ENCODE measurements at regions not wholly inside any gene's neighbourhood (a gene's known extent, or its start where the extent isn't known, plus 50 kb on each side); places are given as distances from the start of the nearest gene placed in this dataset.
"Not testable (repeated sequence)": the region's sequence is repeated elsewhere in the genome, so short reads cannot be mapped to it uniquely, and the experiment has no call there.

GRCh38 chr6:150456466-150456865 is 87.7 kb downstream of the IYD start:
- DNase-seq (ENCODE audit: low spot score): no peak

- no peak for DNase-seq (ENCODE audit: low spot score)
Observed at GRCh38 chr6:150456902-150457643, 88.3 kb downstream of the IYD start.

- no peak for DNase-seq (ENCODE audit: low spot score)
Observed at GRCh38 chr6:150458579-150458978, 89.8 kb downstream of the IYD start.

GRCh38 chr6:150463852-150464251 is 95.0 kb downstream of the IYD start:
- DNase-seq (ENCODE audit: low spot score): no peak

DNA sequence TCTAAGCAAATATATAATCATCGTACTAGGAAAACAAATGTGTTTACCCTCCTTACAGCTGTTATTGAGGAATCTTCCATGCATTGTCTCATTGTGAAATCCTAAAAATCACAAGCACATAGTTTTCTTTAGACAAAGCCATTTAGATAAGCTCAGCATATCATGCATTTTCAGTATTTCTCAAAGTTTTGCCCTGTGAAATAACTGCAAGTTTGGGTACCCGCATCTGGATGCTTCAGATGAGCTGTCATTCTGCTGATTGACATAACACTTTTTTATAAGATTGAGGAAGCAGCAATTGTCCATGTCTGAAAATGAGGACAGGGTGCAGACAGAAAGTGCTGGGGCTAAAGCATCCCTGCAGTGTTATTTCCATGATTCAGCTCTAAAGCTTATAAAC is 96.2 kb downstream of the IYD start:
- no peak for DNase-seq (ENCODE audit: low spot score)

DNA sequence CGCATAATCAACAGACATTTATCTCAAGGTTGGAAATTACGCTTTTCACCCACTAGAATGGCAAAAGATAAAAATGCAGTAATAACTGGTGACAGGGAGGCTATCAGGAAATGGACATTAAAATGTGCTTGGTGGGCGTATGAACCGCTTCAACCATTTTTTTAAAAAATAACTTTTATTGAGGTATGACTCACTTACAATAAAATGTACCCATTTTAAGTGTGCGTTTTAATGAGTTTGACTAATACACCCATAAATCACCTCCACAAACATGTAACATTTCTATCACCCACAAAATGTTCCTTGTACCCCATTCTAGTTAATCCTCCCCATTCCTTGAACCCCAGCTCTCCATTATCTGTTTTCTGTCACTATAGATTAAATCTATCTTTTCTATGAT is 96.8 kb downstream of the IYD start:
- no peak for DNase-seq (ENCODE audit: low spot score)

DNA sequence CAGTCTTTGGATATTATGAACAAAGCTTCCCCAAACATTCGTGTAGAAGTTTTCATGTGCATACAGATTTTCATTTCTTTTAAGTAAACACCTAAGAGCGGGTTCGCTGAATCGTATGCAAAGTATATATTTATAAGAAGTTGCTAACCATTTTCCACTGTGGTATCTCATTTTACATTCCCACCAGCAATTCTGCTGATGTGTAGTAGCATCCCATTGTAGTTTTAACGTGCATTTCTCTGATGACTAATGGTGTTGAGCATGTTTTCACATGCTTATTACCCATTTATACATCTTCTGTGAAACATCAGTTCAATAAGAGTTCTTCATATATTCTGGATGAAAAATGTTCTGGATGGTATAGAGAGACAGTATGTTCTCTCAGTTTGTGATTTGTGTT is 97.4 kb downstream of the IYD start:
- DNase-seq (ENCODE audit: low spot score): no peak

- no peak for DNase-seq (ENCODE audit: low spot score)
Observed at GRCh38 chr6:150470131-150470530, 101.3 kb downstream of the IYD start.

DNA sequence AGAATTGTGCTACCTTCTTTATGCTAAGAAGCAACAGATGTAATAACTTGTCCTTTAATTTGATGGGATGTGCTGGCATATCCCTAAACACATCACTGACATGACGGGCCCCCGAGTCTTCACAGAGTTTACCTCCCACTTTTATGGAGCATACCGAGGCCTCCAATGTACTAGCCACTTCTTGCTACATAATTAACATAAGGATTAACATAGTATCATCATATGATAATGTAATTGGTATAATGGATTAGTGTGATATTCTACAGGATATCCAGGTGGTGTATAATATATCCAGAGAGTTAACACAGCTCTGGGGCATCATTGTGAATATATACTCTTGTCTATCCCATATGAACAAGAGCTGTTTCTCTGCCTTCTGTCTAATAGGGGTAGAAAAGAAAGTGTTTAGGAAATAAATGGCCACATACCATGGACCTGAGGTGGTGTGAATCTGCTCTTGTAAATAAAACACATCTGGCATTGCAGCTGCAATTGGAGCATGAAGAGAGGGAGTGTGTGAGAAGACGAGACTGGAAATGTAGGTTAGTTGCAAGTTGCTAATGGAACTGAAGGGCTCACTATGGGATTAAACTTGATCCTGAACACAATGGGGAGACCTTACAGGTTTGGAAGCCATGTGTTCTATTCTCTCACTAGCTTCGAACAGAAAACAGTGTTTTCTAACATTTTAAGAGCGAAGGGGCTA is 102.3 kb downstream of the IYD start:
- no peak for DNase-seq (ENCODE audit: low spot score)

GRCh38 chr6:150478656-150479545 is 110.1 kb downstream of the IYD start:
- peak; percentile 51 for DNase-seq (ENCODE audit: low spot score)

- DNase-seq (ENCODE audit: low spot score): no peak
Observed at GRCh38 chr6:150482883-150483409, 114.1 kb downstream of the IYD start.

DNA sequence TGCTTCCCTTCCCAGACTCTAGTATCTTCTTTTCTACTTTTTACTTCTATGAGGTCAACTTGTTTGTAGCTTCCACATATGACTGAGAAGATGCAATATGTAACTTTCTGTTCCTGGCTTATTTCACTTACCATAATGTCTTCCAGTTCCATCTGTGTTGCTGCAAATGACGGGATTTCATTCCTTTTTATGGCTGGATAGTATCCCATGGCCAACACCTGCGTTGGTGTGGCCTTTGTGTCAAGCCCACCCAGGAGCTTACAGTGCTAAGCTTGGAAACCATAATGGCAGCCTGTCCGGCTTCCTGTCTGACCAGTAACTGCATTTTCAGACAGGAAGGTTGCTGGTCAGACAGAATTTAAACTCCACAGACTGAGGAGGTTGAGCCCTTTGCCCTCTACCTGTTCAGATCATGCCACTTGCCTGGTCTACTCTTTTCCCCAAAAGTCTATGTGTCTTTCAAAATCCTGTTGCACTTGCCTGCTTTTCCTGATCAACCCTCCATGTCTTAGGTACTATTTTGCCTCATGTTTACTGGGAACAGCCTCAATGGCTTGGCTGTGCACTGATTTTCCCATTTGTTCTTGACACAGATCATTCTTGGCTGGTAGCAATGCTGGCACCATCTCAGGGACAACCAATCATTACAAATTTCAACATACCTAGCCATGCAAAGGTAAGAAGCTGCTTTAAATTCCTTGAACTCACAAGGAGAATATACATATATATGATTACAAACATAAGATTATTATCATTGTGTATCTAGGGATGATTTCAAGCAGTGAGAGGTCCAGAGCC is 114.3 kb upstream of the PLEKHG1 start:
- no peak for DNase-seq (ENCODE audit: low spot score)

GRCh38 chr6:150486048-150486447 is 113.6 kb upstream of the PLEKHG1 start:
- no peak for DNase-seq (ENCODE audit: low spot score)

DNA sequence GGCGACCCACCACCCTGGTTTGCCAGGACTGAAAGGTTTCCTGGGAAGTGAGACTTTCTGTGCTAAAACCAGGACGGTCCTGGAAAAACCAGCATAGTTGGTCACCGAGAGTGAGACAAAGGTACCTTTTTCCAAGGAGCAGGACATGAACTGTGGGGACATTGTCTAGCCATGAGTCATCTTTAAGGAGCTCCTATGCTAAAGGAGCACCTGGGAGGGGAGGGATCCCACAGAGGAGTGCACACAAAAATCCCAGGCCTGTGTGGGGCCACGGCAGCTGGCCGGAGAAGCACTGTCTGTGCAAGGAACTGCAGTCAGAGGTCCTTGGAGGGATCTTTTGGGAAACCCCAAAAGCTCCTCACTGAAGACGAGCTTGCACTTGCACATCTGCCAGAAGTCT is 109.1 kb upstream of the PLEKHG1 start:
- peak; percentile 13 for DNase-seq (ENCODE audit: low spot score)

DNA sequence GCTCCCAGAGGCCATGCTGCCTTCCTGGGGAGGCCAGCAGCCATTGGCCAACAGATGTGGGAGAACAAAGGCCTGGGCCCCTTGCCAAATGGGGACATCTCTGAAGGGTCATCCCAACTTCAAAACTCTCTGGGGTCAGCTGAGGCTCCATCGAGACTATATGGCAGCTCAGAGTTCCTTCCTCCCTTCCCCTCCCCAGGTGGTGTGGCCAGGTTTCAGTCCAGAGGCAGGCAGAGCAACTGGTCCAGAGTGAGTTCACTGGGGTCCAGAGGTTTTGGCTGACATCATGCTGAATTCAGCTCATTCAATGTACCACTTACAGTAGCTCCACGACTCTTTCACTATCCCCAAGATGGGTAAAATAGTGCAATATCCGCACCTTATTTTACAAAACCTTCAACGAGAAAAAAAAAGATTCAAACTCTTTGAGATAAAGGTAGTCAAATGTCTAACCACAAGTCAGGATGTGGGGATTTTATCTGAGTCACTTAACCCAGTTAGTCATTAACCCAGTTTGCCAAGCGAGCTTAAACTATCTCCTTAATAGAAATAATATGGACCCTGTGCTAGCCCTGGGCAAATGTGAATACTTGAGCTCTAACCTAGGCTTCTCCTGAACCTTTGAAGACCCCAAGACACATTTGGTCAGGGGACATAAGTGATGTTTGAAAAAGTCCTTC is 108.4 kb upstream of the PLEKHG1 start:
- no peak for DNase-seq (ENCODE audit: low spot score)

GRCh38 chr6:150491811-150492172 is 107.9 kb upstream of the PLEKHG1 start:
- no peak for DNase-seq (ENCODE audit: low spot score)

DNA sequence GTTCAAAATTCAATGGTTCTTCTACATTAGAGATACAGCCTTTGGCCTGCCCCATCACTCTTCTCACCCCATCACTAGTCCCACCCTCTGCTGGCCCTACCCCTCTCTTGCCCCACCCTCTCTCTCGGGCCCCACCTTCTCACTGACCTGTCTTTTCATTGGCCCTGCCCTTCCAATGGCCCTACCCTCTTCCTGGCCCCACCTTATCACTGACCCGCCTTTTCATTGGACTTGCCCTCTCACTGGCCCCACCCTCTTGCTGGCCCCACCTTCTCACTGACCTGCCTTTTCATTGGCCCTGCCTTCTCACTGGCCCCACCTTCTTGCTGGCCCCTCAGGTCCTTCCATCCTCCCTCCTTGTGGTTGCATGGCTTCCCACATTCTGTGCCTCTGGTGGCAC is 107.2 kb upstream of the PLEKHG1 start:
- peak; percentile 51 for DNase-seq (ENCODE audit: low spot score)

DNA sequence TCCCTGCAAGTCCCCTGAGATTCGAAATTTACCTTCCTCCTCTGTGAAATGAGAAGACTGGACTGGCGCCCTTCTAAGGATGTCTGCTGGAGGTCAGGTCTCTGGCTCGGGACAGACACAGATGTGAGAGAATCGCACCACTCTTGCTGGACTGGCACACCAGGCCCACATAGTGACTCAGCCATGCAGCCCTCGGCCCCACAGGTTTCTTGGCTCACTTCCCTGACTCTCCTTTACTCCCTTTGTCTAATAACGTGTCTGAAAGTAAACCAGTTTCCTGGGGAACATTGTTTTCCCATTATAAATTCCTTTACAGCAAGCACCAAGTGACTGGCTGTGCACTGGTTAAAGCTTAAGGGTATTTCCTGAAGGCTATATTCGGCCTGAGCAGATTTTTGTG is 106.7 kb upstream of the PLEKHG1 start:
- peak; percentile 14 for DNase-seq (ENCODE audit: low spot score)

DNA sequence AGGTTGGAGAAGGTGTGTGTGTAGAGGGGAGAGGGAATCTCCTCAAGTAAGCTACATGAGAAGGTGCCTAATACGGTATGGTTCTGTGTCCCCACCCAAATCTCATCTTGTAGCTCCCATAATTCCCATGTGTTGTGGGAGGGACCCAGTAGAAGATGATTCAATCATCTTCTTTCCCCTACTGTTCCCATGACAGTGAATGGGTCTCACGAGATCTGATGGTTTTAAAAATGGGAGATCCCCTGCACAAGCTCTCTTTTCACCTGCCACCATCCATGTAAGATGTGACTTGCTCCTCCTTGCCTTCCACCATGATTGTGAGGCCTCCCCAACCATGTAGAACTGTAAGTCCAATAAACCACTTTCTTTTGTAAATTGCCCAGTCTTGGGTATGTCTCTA is 106.1 kb upstream of the PLEKHG1 start:
- not testable (repeated sequence) for DNase-seq (ENCODE audit: low spot score)

DNA sequence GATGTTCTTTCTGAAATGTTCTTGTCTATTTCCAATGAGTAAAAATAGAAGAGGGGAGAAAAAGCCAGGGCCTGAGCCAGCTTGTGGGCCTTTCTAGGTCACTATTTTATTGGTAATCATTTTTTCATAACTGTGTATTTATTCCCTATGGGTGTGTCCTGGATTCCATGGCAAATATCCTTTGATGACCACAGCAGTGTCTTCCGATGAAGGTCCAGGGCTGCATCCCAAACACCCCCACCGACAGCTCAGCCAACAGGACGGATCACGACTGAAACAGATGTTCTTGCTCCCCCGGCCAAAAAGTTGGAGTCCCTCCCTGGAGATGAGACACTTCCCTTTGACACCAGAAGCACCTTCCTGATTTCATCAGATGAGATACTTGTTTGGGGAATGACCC is 105.4 kb upstream of the PLEKHG1 start:
- no peak for DNase-seq (ENCODE audit: low spot score)

DNA sequence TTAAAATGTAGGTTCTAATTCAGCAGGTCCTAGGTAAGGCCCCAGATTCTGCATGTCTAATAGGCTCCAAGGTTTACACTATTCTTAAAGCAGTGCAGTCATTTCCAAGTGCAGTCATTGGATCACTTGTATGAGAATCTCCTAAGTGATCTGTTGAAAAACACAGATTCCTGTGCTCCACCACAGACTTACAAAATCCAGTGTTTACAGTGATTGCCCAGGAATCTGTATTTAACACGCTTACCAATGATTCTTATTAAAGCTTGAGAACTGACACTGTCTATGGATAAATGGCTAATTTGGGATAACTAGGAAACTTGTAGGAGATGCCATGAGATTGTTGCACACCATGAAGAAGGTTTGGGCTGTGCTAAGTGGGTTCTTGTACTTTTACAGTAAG is 104.6 kb upstream of the PLEKHG1 start:
- no peak for DNase-seq (ENCODE audit: low spot score)
